ENCODE measurements at regions not wholly inside any gene's neighbourhood (a gene's known extent, or its start where the extent isn't known, plus 50 kb on each side); places are given as distances from the start of the nearest gene placed in this dataset.

DNA sequence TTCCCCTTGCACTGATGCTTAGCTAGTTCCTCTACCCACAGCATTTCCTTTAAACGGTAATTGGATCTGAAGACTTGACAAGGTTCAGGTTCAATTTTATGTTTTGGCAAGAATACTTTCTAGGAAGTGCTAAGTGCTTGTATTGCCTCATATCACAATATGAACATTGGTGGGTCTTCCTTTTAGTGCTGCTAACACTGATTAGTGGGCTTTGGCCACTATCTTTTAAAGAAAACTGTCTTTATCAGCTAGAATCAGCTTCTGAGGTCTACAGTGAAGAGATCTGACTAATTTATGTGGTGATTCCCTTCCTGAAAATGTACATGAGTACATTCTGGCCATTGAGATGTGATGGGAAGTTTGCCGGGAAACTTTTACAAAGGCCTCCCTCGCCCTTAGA lies 316.7 kb upstream of the KLF3 start:
- DNase-seq (ENCODE audit: low read depth) = no peak
- H3K4me3 ChIP-seq (ENCODE audit: low read depth, low read length) = no peak overlapping the region
- TF ChIP-seq, protein P1, sequence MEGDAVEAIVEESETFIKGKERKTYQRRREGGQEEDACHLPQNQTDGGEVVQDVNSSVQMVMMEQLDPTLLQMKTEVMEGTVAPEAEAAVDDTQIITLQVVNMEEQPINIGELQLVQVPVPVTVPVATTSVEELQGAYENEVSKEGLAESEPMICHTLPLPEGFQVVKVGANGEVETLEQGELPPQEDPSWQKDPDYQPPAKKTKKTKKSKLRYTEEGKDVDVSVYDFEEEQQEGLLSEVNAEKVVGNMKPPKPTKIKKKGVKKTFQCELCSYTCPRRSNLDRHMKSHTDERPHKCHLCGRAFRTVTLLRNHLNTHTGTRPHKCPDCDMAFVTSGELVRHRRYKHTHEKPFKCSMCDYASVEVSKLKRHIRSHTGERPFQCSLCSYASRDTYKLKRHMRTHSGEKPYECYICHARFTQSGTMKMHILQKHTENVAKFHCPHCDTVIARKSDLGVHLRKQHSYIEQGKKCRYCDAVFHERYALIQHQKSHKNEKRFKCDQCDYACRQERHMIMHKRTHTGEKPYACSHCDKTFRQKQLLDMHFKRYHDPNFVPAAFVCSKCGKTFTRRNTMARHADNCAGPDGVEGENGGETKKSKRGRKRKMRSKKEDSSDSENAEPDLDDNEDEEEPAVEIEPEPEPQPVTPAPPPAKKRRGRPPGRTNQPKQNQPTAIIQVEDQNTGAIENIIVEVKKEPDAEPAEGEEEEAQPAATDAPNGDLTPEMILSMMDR (IDR thresholded peaks at IDR 0.05; ENCODE audit: insufficient read depth, low read length) = no peak

DNA sequence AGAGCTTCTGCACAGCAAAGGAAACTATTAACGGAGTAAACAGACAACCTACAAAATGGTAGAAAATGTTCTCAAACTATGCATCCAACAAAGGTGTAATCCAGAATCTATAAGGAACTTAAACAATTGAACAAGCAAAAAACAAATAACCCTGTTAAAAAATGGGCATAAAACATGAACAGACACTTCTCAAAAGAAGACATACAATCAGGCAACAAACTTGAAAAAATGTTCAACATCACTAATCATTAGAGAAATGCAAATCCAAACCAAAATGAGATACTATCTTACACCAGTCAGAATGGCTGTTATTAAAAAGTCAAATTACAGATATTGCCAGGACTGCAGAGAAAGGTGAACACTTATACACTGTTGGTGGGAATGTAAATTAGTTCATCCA lies 309.6 kb upstream of the KLF3 start:
- TF ChIP-seq, protein P1 (IDR thresholded peaks at IDR 0.05; ENCODE audit: insufficient read depth, low read length) = no peak
- DNase-seq (ENCODE audit: low read depth) = no peak
- H3K4me3 ChIP-seq (ENCODE audit: low read depth, low read length) = no peak overlapping the region

DNA sequence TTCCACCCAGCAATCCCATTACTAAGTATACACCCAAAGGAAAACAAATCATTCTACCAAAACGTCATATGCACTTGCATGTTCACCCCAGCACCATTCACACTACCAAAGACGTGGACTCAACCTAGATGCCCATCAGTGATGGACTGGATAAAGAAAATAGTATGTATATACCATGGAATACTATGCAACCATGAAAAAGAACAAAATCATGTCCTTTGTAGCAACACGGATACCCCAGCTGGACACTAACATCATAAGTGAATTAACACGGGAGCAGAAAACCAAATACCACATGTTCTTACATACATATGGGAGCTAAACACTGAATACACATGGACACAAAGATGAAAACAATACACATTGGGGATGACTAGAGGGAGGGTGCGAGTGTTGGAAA lies 309.1 kb upstream of the KLF3 start:
- DNase-seq (ENCODE audit: low read depth) = no peak
- H3K4me3 ChIP-seq (ENCODE audit: low read depth, low read length) = no peak overlapping the region
- TF ChIP-seq, protein P1 (IDR thresholded peaks at IDR 0.05; ENCODE audit: insufficient read depth, low read length) = no peak

DNA sequence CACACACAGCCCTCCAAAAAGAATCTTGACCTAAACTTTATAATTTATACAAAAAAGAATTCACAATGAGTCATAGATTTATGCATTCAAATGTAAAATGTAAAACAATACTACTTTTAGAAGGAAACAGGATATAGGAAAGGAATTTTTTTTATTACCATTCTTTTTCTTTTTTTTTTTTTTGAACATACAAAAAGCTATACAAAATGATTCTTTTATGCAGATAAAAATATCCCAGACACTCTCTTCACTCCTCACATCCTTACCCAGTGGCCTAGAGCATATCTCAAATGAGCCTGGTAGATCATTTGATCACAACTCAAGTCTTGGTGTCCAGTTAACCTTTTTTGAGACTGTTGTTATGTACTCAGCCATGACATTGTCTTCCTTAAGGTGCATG lies 307.3 kb upstream of the KLF3 start:
- no peak for DNase-seq (ENCODE audit: low read depth)
- TF ChIP-seq, protein P1 (IDR thresholded peaks at IDR 0.05; ENCODE audit: insufficient read depth, low read length) = no peak
- no peak overlapping the region for H3K4me3 ChIP-seq (ENCODE audit: low read depth, low read length)

DNA sequence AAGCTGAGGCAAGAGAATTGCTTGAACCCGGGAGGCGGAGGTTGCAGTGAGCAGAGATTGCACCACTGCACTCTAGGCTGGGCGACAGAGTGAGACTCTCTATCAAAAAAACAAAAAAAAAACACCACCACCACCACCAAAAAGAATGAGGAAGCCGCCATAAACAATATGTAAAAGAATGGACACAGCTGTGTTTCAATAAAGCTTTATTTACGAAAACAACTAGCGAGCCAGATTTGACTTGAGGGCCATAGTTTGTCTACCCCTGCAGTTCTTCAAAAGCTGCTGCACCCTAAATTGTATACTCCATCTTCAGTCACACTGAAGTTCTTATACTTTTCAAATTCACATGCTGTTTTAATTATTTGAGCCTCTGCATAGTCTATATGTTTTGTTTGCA lies 306.5 kb upstream of the KLF3 start:
- TF ChIP-seq, protein P1 (IDR thresholded peaks at IDR 0.05; ENCODE audit: insufficient read depth, low read length) = no peak
- no peak for DNase-seq (ENCODE audit: low read depth)
- no peak overlapping the region for H3K4me3 ChIP-seq (ENCODE audit: low read depth, low read length)

DNA sequence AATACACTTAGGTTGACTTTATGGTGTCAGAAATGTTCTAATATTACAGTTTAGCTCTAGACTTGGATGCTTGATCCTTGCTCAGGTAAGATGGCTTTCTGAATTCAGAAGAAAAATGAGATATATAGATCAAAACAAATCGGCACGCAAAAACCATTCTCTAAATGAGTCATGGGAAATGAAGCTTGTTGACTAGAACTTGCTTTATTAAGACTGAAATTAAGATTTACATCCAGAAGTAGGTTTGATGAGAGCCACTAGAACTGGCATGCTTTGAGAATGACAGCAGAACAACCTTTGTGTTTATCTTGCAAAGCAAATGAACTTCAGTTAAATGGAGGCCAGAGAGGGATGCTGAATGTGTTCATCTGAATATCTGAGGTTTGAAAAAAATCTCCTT lies 304.9 kb upstream of the KLF3 start:
- no peak overlapping the region for H3K4me3 ChIP-seq (ENCODE audit: low read depth, low read length)
- TF ChIP-seq, protein P1 (IDR thresholded peaks at IDR 0.05; ENCODE audit: insufficient read depth, low read length) = no peak
- DNase-seq (ENCODE audit: low read depth) = no peak

DNA sequence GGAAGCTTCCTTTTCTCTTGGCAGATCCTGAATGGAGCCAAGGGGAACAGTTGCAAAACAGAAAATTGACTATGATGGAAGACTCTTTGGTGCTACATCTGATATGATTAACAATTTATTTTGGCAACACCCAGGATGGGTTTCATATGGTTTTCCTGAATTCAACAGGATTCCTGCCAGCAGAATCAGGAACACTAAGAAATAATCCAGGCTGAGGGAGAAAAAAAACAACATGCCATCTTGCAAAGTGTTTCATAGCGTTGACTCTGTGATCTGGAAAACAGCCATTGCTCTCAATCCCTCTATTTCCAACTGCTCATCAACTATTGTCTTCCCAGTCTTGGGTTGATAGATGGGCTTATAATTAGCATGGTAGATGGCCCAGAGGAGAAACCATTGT lies 303.8 kb upstream of the KLF3 start:
- H3K4me3 ChIP-seq (ENCODE audit: low read depth, low read length) = no peak overlapping the region
- peak; percentile 98 for DNase-seq (ENCODE audit: low read depth)
- TF ChIP-seq, protein P1 (IDR thresholded peaks at IDR 0.05; ENCODE audit: insufficient read depth, low read length) = no peak
